Prostate gland (tissue), 2 donors: ENCODE measurements at regions not wholly inside any gene's neighbourhood (a gene's known extent, or its start where the extent isn't known, plus 50 kb on each side); places are given as distances from the start of the nearest gene placed in this dataset.

Source experiments
- POLR2A ChIP-seq: fragments of 450-650 bp; IDR thresholded peaks from one replicate; pipeline ENCODE4 v1.6.1; 2016; ENCODE audit warnings: antibody characterized with exemption, mild to moderate bottlenecking
- POLR2AphosphoS5 ChIP-seq: sonication (generic); formaldehyde crosslinking; IDR thresholded peaks from one replicate; pipeline ENCODE4 v1.6.1; 2017; ENCODE audit warnings: antibody characterized with exemption
- TF ChIP-seq, protein P1 (sequence below), 4 experiments: fragments of 200-600 bp in 2 of 4; fragments of 450-650 bp in 2 of 4; sonication (generic) in 2 of 4; IDR thresholded peaks; 1 replicate in 3 of 4; 2 replicates in 1 of 4; pipeline ENCODE4 v1.5.1; 2016 to 2019; ENCODE audit warnings: antibody characterized with exemption in 4 of 4, mild to moderate bottlenecking in 2 of 4, moderate library complexity in 2 of 4

DNA sequence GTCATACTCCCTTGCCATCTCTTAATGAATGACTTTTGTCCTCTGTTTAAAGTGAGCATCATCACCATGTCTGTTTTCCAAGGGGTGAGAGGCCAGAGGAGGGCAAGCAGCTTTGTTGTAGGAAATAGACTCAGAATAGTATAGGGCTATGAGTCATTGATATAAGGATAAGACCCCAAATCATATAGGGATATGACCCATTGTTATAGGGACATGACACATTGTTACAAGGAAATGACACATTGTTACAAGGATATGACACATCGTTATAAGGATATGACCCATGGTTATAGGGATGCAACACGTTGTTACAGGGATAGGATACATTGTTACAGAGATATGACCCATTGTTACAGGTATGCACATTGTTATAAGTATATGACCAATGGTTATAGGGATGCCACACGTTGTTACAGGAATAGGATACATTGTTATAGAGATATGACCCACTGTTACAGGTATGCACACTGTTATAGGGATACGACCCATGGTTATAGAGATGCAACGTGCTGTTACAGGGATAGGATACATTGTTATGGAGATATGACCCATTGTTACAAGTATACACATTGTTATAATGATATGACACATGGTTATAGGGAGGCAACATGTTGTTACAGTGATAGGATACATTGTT is 311.1 kb upstream of the ADARB2 start:
- TF ChIP-seq, protein P1, sequence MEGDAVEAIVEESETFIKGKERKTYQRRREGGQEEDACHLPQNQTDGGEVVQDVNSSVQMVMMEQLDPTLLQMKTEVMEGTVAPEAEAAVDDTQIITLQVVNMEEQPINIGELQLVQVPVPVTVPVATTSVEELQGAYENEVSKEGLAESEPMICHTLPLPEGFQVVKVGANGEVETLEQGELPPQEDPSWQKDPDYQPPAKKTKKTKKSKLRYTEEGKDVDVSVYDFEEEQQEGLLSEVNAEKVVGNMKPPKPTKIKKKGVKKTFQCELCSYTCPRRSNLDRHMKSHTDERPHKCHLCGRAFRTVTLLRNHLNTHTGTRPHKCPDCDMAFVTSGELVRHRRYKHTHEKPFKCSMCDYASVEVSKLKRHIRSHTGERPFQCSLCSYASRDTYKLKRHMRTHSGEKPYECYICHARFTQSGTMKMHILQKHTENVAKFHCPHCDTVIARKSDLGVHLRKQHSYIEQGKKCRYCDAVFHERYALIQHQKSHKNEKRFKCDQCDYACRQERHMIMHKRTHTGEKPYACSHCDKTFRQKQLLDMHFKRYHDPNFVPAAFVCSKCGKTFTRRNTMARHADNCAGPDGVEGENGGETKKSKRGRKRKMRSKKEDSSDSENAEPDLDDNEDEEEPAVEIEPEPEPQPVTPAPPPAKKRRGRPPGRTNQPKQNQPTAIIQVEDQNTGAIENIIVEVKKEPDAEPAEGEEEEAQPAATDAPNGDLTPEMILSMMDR (IDR thresholded peaks at IDR 0.05), result no peak
- TF ChIP-seq POLR2AphosphoS5, result no peak
- TF ChIP-seq POLR2A, result no peak
